ENCODE measurements at regions not wholly inside any gene's neighbourhood (a gene's known extent, or its start where the extent isn't known, plus 50 kb on each side); places are given as distances from the start of the nearest gene placed in this dataset.
"Not testable (repeated sequence)": the region's sequence is repeated elsewhere in the genome, so short reads cannot be mapped to it uniquely, and the experiment has no call there.

GRCh38 chr20:30630761-30631160, 626.7 kb upstream of the DEFB115 start:
- Histone ChIP-seq H3K27me3 (ENCODE audit: insufficient read depth, low read length) (no peaks in the 10 kb centered on the region), H3K79me2 (ENCODE audit: insufficient read depth, low read length) (no peaks in the 10 kb centered on the region)
- peaks cover 6% of the 10 kb centered on the region for H3K9me3 Mint-ChIP-seq (ENCODE audit: unreplicated experiment)

DNA sequence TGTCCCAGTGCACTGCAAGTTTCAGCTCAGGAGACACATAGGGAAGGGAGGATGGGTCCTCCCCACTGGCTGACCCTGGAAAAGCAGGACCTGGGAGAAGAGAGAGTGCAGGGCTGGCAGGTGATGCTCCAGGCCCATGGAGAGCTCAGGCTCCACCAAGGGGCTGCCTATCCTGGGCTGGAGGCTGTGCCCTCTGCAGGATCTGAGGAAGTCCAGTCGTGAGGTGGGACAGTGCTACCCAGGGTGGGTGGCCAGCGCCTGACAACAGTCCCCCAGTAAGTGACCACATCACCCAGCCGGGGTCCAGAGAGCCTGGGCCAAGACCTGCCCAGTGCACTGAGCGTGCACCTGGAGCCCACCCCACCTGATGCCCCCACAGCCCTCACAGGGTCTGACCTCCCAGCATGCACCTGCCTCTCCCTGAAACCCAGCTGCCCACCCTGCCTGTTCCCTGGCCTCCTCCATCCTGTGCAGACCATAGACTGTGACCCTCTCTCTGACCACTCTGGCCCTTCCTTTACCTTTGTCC, 626.1 kb upstream of the DEFB115 start:
- not testable (repeated sequence) for H3K27ac Mint-ChIP-seq (ENCODE audit: unreplicated experiment); H3K4me3 ChIP-seq (ENCODE audit: insufficient read depth, low read depth, low read length); H3K4me2 ChIP-seq (ENCODE audit: low read length); H3K9me3 Mint-ChIP-seq (ENCODE audit: unreplicated experiment); FAIRE-seq; H3K4me3 Mint-ChIP-seq (ENCODE audit: unreplicated experiment); H3K4me1 ChIP-seq (ENCODE audit: insufficient read depth, low read length); DNase-seq (ENCODE audit: low read depth); H3K27me3 ChIP-seq (ENCODE audit: insufficient read depth, low read length); H2AFZ ChIP-seq (ENCODE audit: low read depth, low read length); H3K27ac ChIP-seq (ENCODE audit: low read depth, low read length); H3K79me2 ChIP-seq (ENCODE audit: insufficient read depth, low read length); H3K9ac ChIP-seq (ENCODE audit: low read length); H3K36me3 Mint-ChIP-seq (ENCODE audit: low read depth, unreplicated experiment); H3K9me3 ChIP-seq (ENCODE audit: insufficient read depth, low read depth, low read length); H4K20me1 ChIP-seq (ENCODE audit: insufficient read depth, low read length); H3K36me3 ChIP-seq (ENCODE audit: insufficient read depth, low read length); H3K4me1 Mint-ChIP-seq (ENCODE audit: low read depth, unreplicated experiment)
- peaks cover 18% of the 10 kb centered on the region for H3K27me3 Mint-ChIP-seq (ENCODE audit: low read depth, unreplicated experiment)

More at GRCh38 chr20:30630761-30631160, 626.7 kb upstream of the DEFB115 start:
- no peak for FAIRE-seq
- DNase-seq (ENCODE audit: low read depth), result no peak
- no peaks in the 10 kb centered on the region for H3K4me1 Mint-ChIP-seq (ENCODE audit: low read depth, unreplicated experiment)
- H3K9me3 ChIP-seq (ENCODE audit: insufficient read depth, low read depth, low read length), result peaks cover 4% of the 10 kb centered on the region
- no peak overlapping the region for H3K4me3 Mint-ChIP-seq (ENCODE audit: unreplicated experiment)
- H3K4me2 ChIP-seq (ENCODE audit: low read length), result no peak overlapping the region
- H3K36me3 ChIP-seq (ENCODE audit: insufficient read depth, low read length), result no peaks in the 10 kb centered on the region
- no peak overlapping the region for H3K27ac Mint-ChIP-seq (ENCODE audit: unreplicated experiment)
- no peak overlapping the region for H2AFZ ChIP-seq (ENCODE audit: low read depth, low read length)
- peaks cover 1% of the 10 kb centered on the region for H3K36me3 Mint-ChIP-seq (ENCODE audit: low read depth, unreplicated experiment)
- H3K4me1 ChIP-seq (ENCODE audit: insufficient read depth, low read length), result no peaks in the 10 kb centered on the region
- no peak for TF ChIP-seq CTCF (IDR thresholded peaks at IDR 0.05; ENCODE audit: insufficient read depth, low read depth, low read length)
- TF ChIP-seq EZH2 (IDR thresholded peaks at IDR 0.05; ENCODE audit: insufficient read depth, low read length), result no peak
- no peak overlapping the region for H3K9ac ChIP-seq (ENCODE audit: low read length)
- no peaks in the 10 kb centered on the region for H4K20me1 ChIP-seq (ENCODE audit: insufficient read depth, low read length)
- no peak overlapping the region for H3K27ac ChIP-seq (ENCODE audit: low read depth, low read length)
- peaks cover 20% of the 10 kb centered on the region for H3K27me3 Mint-ChIP-seq (ENCODE audit: low read depth, unreplicated experiment)
- no peak overlapping the region for H3K4me3 ChIP-seq (ENCODE audit: insufficient read depth, low read depth, low read length)

- DNase-seq (ENCODE audit: low read depth); H3K9me3 ChIP-seq (ENCODE audit: insufficient read depth, low read depth, low read length); H3K4me1 ChIP-seq (ENCODE audit: insufficient read depth, low read length); H2AFZ ChIP-seq (ENCODE audit: low read depth, low read length); H3K79me2 ChIP-seq (ENCODE audit: insufficient read depth, low read length); H3K27ac Mint-ChIP-seq (ENCODE audit: unreplicated experiment); H3K9me3 Mint-ChIP-seq (ENCODE audit: unreplicated experiment); H3K27me3 ChIP-seq (ENCODE audit: insufficient read depth, low read length); H4K20me1 ChIP-seq (ENCODE audit: insufficient read depth, low read length); H3K4me3 Mint-ChIP-seq (ENCODE audit: unreplicated experiment); H3K4me3 ChIP-seq (ENCODE audit: insufficient read depth, low read depth, low read length); H3K36me3 ChIP-seq (ENCODE audit: insufficient read depth, low read length); H3K4me2 ChIP-seq (ENCODE audit: low read length); H3K27ac ChIP-seq (ENCODE audit: low read depth, low read length); H3K36me3 Mint-ChIP-seq (ENCODE audit: low read depth, unreplicated experiment); H3K4me1 Mint-ChIP-seq (ENCODE audit: low read depth, unreplicated experiment); H3K9ac ChIP-seq (ENCODE audit: low read length); FAIRE-seq: not testable (repeated sequence)
- peaks cover 12% of the 10 kb centered on the region for H3K27me3 Mint-ChIP-seq (ENCODE audit: low read depth, unreplicated experiment)
Measured at GRCh38 chr20:30632773-30633172, 624.7 kb upstream of the DEFB115 start.

DNA sequence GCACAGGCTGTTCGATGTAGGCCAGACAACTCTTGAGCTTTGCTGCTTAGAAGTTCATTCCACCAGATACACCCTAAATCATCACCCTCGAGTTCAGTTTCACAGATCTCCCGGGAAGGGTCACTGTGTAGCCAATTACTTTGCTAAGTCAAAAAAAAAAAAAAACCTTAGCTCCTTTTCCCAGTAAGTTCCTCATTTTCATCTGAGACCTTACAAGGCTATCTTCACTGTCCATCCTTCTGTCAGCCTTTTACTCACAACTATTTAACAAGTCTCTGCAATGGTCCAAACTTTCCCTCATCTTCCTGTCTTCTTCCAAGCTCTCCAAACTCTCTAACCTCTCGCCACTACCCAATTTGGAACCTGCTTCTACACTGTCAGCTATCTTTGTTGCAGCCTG, 615.9 kb upstream of the DEFB115 start:
- not testable (repeated sequence) for H3K4me1 ChIP-seq (ENCODE audit: insufficient read depth, low read length); H3K36me3 ChIP-seq (ENCODE audit: insufficient read depth, low read length); H3K27me3 ChIP-seq (ENCODE audit: insufficient read depth, low read length); FAIRE-seq; H3K27ac ChIP-seq (ENCODE audit: low read depth, low read length); DNase-seq (ENCODE audit: low read depth); H3K9me3 Mint-ChIP-seq (ENCODE audit: unreplicated experiment); H3K9me3 ChIP-seq (ENCODE audit: insufficient read depth, low read depth, low read length); H3K4me1 Mint-ChIP-seq (ENCODE audit: low read depth, unreplicated experiment); H2AFZ ChIP-seq (ENCODE audit: low read depth, low read length); H3K9ac ChIP-seq (ENCODE audit: low read length); H3K36me3 Mint-ChIP-seq (ENCODE audit: low read depth, unreplicated experiment); H3K79me2 ChIP-seq (ENCODE audit: insufficient read depth, low read length); H3K4me3 ChIP-seq (ENCODE audit: insufficient read depth, low read depth, low read length); H4K20me1 ChIP-seq (ENCODE audit: insufficient read depth, low read length); H3K27me3 Mint-ChIP-seq (ENCODE audit: low read depth, unreplicated experiment); H3K4me2 ChIP-seq (ENCODE audit: low read length); H3K27ac Mint-ChIP-seq (ENCODE audit: unreplicated experiment); H3K4me3 Mint-ChIP-seq (ENCODE audit: unreplicated experiment)

DNA sequence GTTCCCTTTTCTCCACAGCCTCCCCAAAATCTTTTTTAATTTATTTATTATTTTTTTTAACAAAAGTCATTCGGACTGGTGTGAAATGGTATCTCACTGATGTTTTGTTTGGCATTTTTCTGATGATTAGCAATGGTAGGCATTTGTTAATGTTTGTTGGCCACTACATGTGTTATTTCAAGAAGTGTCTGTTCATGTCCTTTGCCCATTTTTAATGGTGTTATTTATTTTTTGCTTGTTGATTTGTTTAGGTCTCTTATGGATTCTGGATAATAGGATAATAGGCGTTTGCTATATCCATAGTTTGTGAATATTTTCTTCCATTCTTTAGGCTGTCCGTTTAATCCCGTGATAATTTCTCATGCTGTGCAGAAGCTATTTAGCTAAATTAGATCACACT, 596.5 kb upstream of the DEFB115 start:
- not testable (repeated sequence) for H3K36me3 Mint-ChIP-seq (ENCODE audit: low read depth, unreplicated experiment); H4K20me1 ChIP-seq (ENCODE audit: insufficient read depth, low read length); H3K4me3 Mint-ChIP-seq (ENCODE audit: unreplicated experiment); DNase-seq (ENCODE audit: low read depth); H3K9me3 ChIP-seq (ENCODE audit: insufficient read depth, low read depth, low read length); H3K4me1 ChIP-seq (ENCODE audit: insufficient read depth, low read length); H3K36me3 ChIP-seq (ENCODE audit: insufficient read depth, low read length); FAIRE-seq; H3K79me2 ChIP-seq (ENCODE audit: insufficient read depth, low read length); H3K27ac Mint-ChIP-seq (ENCODE audit: unreplicated experiment); H3K9me3 Mint-ChIP-seq (ENCODE audit: unreplicated experiment); H3K4me2 ChIP-seq (ENCODE audit: low read length); H2AFZ ChIP-seq (ENCODE audit: low read depth, low read length); H3K27me3 ChIP-seq (ENCODE audit: insufficient read depth, low read length); H3K9ac ChIP-seq (ENCODE audit: low read length); H3K27me3 Mint-ChIP-seq (ENCODE audit: low read depth, unreplicated experiment); H3K4me3 ChIP-seq (ENCODE audit: insufficient read depth, low read depth, low read length); H3K4me1 Mint-ChIP-seq (ENCODE audit: low read depth, unreplicated experiment); H3K27ac ChIP-seq (ENCODE audit: low read depth, low read length)

All from astrocyte (in vitro differentiated cells and primary cell).